Osteocyte (in vitro differentiated cells): ENCODE measurements at regions not wholly inside any gene's neighbourhood (a gene's known extent, or its start where the extent isn't known, plus 50 kb on each side); places are given as distances from the start of the nearest gene placed in this dataset.

Source experiments
- DNase-seq: peaks from one replicate; pipeline ENCODE4 v3.0.0; 2021; ENCODE audit warnings: mixed read lengths; ENCODE audit not compliant: unreplicated experiment; ENCODE audit errors: extremely low spot score
- H3K27ac Mint-ChIP-seq: one replicate; pipeline ENCODE4 v1.8.0; 2021; ENCODE audit warnings: mild to moderate bottlenecking, mixed read lengths; ENCODE audit not compliant: unreplicated experiment
- H3K27me3 Mint-ChIP-seq: one replicate; pipeline ENCODE4 v1.8.0; 2021; ENCODE audit warnings: mixed read lengths; ENCODE audit not compliant: unreplicated experiment
- H3K36me3 Mint-ChIP-seq: one replicate; pipeline ENCODE4 v1.8.0; 2021; ENCODE audit warnings: mixed read lengths; ENCODE audit not compliant: unreplicated experiment
- H3K4me1 Mint-ChIP-seq: one replicate; pipeline ENCODE4 v1.8.0; 2021; ENCODE audit warnings: mixed read lengths; ENCODE audit not compliant: unreplicated experiment
- H3K4me3 Mint-ChIP-seq: one replicate; pipeline ENCODE4 v1.8.0; 2021; ENCODE audit warnings: mild to moderate bottlenecking, moderate library complexity, mixed read lengths; ENCODE audit not compliant: unreplicated experiment
- H3K9me3 Mint-ChIP-seq: one replicate; pipeline ENCODE4 v1.8.0; 2021; ENCODE audit warnings: mixed read lengths; ENCODE audit not compliant: unreplicated experiment
- CTCF ChIP-seq: fragments of 200-600 bp; sonication (generic); IDR thresholded peaks from 2 replicates; pipeline ENCODE4 v1.5.0; 2021; ENCODE audit warnings: antibody characterized with exemption, mild to moderate bottlenecking, moderate library complexity

- Mint-ChIP-seq H3K27me3 (peaks cover 7% of the 10 kb centered on the region), H3K27ac (no peak overlapping the region), H3K4me1 (no peaks in the 10 kb centered on the region), H3K36me3 (no peaks in the 10 kb centered on the region), H3K9me3 (no peaks in the 10 kb centered on the region), H3K4me3 (no peak overlapping the region)
- no peak for TF ChIP-seq CTCF
- no peak for DNase-seq
Observed at GRCh38 chr15:93219859-93220420, 130.9 kb upstream of the RGMA start.

GRCh38 chr15:93217343-93217742 lies 128.3 kb upstream of the RGMA start:
- peak; percentile 71 for DNase-seq
- Mint-ChIP-seq H3K9me3 (no peaks in the 10 kb centered on the region), H3K36me3 (no peaks in the 10 kb centered on the region), H3K4me1 (no peaks in the 10 kb centered on the region), H3K27ac (no peak overlapping the region), H3K4me3 (no peak overlapping the region), H3K27me3 (peaks cover 7% of the 10 kb centered on the region)
- no peak for TF ChIP-seq CTCF

- no peaks in the 10 kb centered on the region for H3K36me3 Mint-ChIP-seq
- no peaks in the 10 kb centered on the region for H3K4me1 Mint-ChIP-seq
Observed at GRCh38 chr15:93214106-93214505, 125.1 kb upstream of the RGMA start.

GRCh38 chr15:93213281-93213680 lies 124.3 kb upstream of the RGMA start:
- no peaks in the 10 kb centered on the region for H3K36me3 Mint-ChIP-seq
- H3K4me1 Mint-ChIP-seq: no peaks in the 10 kb centered on the region
- no peaks in the 10 kb centered on the region for H3K9me3 Mint-ChIP-seq
- no peak overlapping the region for H3K4me3 Mint-ChIP-seq
- DNase-seq: no peak
- no peaks in the 10 kb centered on the region for H3K27me3 Mint-ChIP-seq
- TF ChIP-seq CTCF: no peak
- H3K27ac Mint-ChIP-seq: no peak overlapping the region

More at GRCh38 chr15:93214106-93214505, 125.1 kb upstream of the RGMA start:
- peaks cover under 1% of the 10 kb centered on the region for H3K27me3 Mint-ChIP-seq
- H3K9me3 Mint-ChIP-seq: no peaks in the 10 kb centered on the region
- no peak overlapping the region for H3K27ac Mint-ChIP-seq
- no peak for TF ChIP-seq CTCF
- no peak for DNase-seq
- H3K4me3 Mint-ChIP-seq: no peak overlapping the region

- Mint-ChIP-seq H3K27ac (no peak overlapping the region), H3K4me1 (no peaks in the 10 kb centered on the region), H3K9me3 (no peaks in the 10 kb centered on the region), H3K4me3 (no peak overlapping the region), H3K36me3 (no peaks in the 10 kb centered on the region), H3K27me3 (no peaks in the 10 kb centered on the region)
- no peak for TF ChIP-seq CTCF
- DNase-seq: no peak
Observed at GRCh38 chr15:93212578-93212977, 123.6 kb upstream of the RGMA start.
